Ishikawa (cell line): ENCODE measurements at regions not wholly inside any gene's neighbourhood (a gene's known extent, or its start where the extent isn't known, plus 50 kb on each side); places are given as distances from the start of the nearest gene placed in this dataset.

Source experiments
- CREB1 ChIP-seq: IDR thresholded peaks from 2 replicates; pipeline ENCODE4 v1.6.1; 2012; ENCODE audit warnings: low read depth
- EGR1 ChIP-seq: IDR thresholded peaks from 2 replicates; pipeline ENCODE4 v1.6.1; 2012
- MAX ChIP-seq: IDR thresholded peaks from 2 replicates; pipeline ENCODE4 v1.6.1; 2012
- RAD21 ChIP-seq: IDR thresholded peaks from 2 replicates; pipeline ENCODE4 v1.6.1; 2012; ENCODE audit warnings: low read depth
- REST ChIP-seq: IDR thresholded peaks from 2 replicates; pipeline ENCODE4 v1.6.1; 2012; ENCODE audit warnings: low read depth, mild to moderate bottlenecking
- TAF1 ChIP-seq: IDR thresholded peaks from 2 replicates; pipeline ENCODE4 v1.6.1; 2012; ENCODE audit warnings: low read depth, mild to moderate bottlenecking
- USF1 ChIP-seq: IDR thresholded peaks from 2 replicates; pipeline ENCODE4 v1.6.1; 2012

GRCh38 chr18:29056800-29057199 lies 879.9 kb upstream of the CDH2 start:
- TF ChIP-seq MAX (no peak), REST (no peak), USF1 (no peak), EGR1 (no peak), CREB1 (no peak), TAF1 (no peak), RAD21 (no peak)
